KOPT-K1 (cell line): ENCODE measurements at regions not wholly inside any gene's neighbourhood (a gene's known extent, or its start where the extent isn't known, plus 50 kb on each side); places are given as distances from the start of the nearest gene placed in this dataset.

Experiments used
- H3K27ac ChIP-seq: fragments of 200-600 bp; sonication (generic); 2 replicates; pipeline ENCODE4 v1.5.1; 2016; ENCODE audit warnings: antibody characterized with exemption, mild to moderate bottlenecking, low read depth, low read length; ENCODE audit not compliant: poor library complexity, severe bottlenecking
- H3K36me3 ChIP-seq: fragments of 200-600 bp; sonication (generic); 2 replicates; pipeline ENCODE4 v1.5.1; 2017; ENCODE audit warnings: antibody characterized with exemption, mild to moderate bottlenecking, low read length, moderate library complexity; ENCODE audit not compliant: insufficient read depth
- H3K9me3 ChIP-seq: fragments of 200-600 bp; sonication (generic); 2 replicates; pipeline ENCODE4 v1.5.1; 2017; ENCODE audit warnings: antibody characterized with exemption, low read length, mild to moderate bottlenecking; ENCODE audit not compliant: insufficient read depth, poor library complexity, severe bottlenecking

DNA sequence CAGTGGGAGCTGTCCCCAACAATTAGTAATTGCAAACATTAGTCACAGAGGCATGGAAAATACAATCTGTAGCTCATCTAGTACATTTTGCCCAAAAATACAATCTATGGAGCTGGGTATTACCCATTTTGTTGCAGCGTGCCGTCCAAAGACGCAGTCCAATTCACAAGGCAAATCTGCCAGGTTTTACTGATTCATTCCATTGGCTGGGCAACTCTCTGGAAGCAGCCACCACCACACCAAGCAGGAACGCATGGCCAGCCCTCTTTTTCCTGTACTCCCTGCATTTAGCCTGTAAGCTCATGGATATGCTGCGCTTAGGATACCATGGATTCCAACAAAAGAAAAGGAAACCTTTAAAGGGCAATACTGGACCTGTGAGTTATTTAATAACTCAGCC, 60.5 kb upstream of the ARRDC4 start:
- Histone ChIP-seq H3K9me3 (no peaks in the 10 kb centered on the region), H3K27ac (no peak overlapping the region), H3K36me3 (no peaks in the 10 kb centered on the region)

DNA sequence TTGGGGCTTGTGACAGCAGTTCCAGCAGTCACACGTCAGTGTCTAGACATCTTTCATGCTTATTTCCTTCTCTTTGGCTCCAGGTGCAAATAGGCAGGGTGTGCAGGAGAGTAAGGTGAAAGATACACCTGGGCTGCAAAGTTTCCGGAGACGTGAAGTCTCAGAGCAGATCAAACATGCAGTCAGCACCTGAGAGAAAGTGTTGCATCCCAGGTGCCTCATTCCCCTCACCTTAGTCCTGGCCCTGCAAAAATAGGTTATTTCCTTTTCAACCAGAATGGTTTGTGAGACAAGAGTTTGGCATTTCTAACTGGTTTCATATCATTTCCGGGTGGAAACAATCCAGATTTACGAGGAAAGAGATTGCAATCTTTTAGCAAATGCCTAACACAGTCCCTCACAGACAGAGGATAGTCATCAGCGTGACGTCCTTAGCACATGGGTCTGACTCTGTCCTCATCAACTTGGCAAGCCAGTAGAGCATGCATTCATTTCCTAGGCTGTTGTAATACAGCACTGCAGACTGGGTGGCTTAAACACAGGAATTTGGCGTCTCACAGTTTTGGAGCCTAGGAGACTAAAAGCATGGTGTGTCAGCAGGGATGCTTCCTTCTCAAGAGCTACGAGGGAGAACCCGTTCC, 58.2 kb upstream of the ARRDC4 start:
- Histone ChIP-seq H3K36me3 (no peaks in the 10 kb centered on the region), H3K9me3 (no peaks in the 10 kb centered on the region), H3K27ac (no peak overlapping the region)

GRCh38 chr15:97903560-97903959, 56.9 kb upstream of the ARRDC4 start:
- Histone ChIP-seq H3K9me3 (no peaks in the 10 kb centered on the region), H3K27ac (no peak overlapping the region), H3K36me3 (no peaks in the 10 kb centered on the region)

DNA sequence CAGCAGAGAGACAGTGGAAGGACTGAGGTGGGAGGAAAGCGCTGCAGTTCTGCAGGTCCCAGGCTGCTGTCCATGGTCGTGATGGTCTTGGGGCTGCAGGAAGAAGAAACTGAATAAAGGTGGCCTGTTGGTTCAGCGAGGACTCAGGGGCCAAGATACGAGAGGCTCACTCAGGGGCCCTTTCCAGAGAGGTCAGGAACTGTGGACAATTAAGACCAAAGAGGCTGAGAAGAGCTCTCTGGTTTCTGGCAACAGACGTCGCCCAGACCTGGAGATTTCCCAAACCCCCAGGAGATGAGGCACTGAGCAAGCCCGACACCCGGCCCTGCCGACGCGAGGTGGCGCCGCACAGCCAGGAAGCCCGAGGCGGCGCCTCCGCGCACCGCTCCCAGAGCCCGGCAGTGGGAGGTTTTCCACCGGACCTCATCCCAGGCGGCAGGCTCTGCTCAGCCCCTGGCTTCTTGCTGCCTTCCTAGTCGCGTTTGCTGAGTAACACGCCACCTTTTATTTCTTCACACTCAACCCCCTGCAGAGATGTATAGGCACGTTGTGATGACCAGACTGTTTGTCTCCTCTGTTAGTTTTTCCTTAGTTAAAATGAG, 56.4 kb upstream of the ARRDC4 start:
- Histone ChIP-seq H3K36me3 (no peaks in the 10 kb centered on the region), H3K27ac (no peak overlapping the region)

GRCh38 chr15:97909291-97909891, 51.1 kb upstream of the ARRDC4 start:
- Histone ChIP-seq H3K36me3 (no peaks in the 10 kb centered on the region), H3K27ac (no peak overlapping the region), H3K9me3 (no peaks in the 10 kb centered on the region)

More for the DNA sequence above, 56.4 kb upstream of the ARRDC4 start:
- no peaks in the 10 kb centered on the region for H3K9me3 ChIP-seq
